Stimulated activated CD8-positive, alpha-beta memory T cell treated with anti-CD3 and anti-CD28 coated beads, Interleukin-7, amount 100 ng/mL, for 48 hours (primary cell): ENCODE measurements at regions not wholly inside any gene's neighbourhood (a gene's known extent, or its start where the extent isn't known, plus 50 kb on each side); places are given as distances from the start of the nearest gene placed in this dataset.

Source experiments
- DNase-seq, 2 donors: peaks; one replicate each; pipeline ENCODE4 v3.0.0-alpha.2; 2020; ENCODE audit warnings: low read depth in 1 of 2; ENCODE audit errors: extremely low read depth in 1 of 2

DNA sequence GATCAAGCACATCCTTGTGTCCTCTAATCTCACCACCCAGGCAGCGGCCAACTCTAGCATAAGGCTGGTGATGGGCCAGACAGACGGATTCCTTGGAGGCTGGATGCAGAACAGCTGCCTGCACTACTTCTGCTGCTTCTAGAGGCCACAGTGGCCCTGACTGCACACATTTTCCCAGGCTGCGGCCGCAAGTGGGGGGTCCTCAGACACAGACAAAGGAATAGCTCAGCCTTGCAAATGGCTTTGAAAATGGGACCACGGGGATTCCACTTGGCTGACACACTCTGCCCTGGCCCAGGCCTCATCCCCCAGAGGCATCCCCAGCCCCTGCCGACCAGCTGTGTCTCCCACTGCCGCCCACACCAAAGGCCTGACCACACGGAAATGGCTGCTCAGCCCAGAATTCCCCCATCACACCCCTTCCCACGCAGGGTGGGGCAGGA is 540.8 kb downstream of the BNC2 start:
- DNase-seq: no peak

DNA sequence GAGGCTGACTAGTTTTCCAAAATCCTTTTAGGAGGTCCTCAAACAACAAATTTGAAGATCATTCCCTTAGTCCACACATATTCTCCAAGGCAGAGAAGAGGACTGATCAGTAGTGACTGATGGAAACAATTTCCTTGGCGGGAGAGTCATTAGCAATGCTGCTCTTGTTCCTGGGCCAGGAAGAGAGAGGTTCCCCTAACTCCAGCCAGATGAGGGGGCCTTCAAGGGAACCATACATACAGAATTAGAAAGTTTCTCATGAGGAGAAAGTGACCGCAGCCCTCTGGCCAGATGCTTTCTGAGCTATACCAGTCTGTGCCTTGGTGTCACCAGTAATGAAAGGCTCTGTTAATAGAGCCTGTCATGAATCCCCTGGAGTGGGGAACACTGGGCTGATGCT is 539.4 kb downstream of the BNC2 start:
- no peak for DNase-seq

DNA sequence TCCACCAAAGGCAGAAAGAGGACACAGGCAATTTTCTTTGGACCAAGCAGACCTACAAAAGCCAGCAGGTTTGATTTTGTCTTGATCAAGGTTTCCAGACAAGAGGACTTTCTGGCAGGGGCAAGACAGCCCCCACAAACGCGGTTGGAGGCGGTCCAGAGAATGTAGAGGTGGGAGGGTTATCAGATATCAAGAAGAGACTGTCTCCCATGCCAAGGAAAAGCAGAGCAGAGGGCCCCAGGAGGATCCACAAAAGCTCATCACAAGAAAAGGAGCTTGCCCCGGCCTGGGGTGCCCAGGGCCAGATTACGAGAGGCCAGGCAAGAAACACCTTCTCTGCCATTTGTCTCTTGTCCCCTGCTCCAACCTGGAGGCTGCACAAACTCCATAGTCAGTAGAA is 538.9 kb downstream of the BNC2 start:
- DNase-seq: no peak

DNA sequence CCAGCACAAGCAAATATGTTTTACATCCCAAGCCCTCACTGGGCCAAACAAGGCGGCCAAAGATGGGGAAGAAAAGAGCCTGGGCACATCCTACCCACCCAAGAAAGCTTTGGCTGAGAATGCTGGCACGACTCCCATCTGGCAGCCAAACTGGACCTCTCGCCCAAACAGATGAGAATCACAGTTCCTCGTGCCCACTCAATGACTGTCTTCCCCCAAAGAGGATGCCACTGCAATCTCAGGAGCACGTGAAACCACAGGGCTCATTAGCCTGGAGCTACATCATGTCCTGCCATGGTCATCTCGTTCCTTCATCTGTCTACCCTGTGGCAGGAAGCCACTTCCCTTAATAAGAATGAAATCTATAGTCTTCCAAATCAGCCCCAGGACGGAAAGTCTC is 536.8 kb downstream of the BNC2 start:
- no peak for DNase-seq

DNA sequence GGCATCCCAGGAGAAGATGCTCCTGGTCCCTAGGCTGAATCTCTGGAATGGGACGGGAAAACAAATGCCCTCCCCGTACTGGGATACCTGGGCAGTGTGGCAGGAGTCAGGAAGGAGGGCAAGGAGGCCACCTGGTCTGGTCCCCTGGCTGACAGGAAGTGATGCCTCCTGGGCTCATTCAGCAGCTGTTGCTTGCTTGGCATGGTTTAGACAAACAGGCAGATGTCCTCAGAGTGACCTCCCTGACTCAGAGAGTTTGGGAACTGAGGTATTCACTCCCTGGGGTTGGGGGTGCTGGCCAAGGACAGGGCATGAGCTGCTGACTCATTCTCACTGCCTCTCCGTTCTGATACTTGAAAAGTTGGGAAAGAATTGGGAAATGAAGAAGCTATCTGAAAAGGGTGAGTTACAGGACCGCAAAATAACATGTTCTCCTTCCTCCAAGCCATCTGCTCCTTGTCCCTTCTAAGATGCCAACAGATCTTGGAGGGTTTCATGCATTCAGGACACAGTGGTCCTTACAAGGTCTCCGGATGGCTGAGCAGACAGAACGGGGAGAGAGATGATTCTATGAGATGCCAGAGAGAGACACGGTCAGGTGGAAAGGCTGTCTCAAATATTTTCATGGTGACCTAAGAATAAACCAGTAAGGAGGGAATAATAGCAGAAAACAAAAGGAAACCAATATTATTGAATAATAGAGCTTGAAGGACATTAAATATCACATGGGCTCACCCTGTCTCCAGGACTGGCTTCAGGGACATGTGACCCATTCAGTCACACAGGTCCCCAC is 534.5 kb downstream of the BNC2 start:
- no peak for DNase-seq

DNA sequence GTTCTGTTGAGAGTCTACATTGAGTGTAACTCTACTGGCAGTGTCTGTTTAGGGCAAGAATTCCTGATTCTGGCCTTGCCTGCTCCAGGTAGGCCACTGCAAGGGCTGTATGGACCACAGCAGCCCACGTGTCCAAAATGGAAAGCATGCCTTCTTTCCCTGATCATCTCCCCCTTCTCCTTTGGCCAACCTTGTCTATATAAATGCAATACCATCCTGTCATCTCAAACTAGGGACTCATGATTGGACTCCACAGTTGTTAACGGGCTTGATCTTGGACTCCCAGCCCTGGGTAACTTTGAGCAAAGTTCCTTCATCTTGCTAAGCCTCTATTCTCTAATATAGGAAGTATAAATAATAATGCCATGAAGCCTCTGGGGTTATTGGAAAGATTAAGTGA is 533.6 kb downstream of the BNC2 start:
- no peak for DNase-seq

DNA sequence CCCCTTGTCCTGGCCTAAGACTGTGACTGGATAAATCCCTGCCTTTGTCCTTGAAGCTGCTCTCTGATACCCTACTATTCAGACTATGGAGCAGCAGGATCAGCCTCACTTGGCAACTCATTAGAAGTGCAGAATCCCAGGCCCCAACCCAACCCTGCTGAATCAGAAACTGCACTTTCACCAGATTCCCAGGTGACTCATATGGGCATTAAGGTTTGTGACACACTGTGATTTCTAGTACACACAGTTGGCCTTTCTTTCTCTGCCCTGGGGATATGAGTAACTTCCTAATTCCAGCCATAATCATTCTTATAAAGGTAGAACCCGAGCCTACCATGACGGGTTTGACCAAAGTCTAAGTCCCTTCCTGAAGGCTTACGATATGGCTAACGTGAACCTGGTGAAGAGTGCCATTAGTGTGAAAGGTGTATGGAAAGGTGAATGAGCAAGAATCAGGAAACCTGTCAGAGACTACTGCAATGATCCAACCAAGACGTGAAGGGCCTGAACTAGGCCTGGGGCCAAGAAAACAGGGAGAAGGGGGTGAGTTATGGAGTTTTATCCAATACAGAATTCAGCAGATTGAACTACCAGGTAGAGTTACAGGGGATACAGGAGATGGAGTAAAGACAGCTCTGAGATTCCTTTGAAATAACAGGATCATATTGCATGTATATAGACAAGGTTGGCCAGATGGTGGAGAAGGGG is 533.0 kb downstream of the BNC2 start:
- DNase-seq: no peak

DNA sequence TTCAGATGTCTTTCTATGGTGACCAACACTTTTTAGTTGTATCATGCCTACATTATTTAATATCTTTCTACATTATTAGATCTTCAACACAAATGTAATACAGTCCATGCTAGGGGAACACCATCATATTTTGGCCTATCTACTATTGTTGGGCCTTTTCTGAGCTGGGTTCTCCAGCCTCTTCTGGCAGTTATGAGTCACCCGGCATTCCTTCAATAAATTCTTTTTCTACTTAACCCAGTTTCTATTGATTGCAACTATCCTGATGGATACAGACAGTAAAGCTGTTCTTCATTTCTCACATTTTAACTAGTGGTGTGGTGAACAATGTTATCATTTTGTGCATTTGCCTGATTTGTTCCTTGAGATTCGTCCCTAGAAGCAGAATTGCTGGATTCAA is 529.3 kb downstream of the BNC2 start:
- no peak for DNase-seq

DNA sequence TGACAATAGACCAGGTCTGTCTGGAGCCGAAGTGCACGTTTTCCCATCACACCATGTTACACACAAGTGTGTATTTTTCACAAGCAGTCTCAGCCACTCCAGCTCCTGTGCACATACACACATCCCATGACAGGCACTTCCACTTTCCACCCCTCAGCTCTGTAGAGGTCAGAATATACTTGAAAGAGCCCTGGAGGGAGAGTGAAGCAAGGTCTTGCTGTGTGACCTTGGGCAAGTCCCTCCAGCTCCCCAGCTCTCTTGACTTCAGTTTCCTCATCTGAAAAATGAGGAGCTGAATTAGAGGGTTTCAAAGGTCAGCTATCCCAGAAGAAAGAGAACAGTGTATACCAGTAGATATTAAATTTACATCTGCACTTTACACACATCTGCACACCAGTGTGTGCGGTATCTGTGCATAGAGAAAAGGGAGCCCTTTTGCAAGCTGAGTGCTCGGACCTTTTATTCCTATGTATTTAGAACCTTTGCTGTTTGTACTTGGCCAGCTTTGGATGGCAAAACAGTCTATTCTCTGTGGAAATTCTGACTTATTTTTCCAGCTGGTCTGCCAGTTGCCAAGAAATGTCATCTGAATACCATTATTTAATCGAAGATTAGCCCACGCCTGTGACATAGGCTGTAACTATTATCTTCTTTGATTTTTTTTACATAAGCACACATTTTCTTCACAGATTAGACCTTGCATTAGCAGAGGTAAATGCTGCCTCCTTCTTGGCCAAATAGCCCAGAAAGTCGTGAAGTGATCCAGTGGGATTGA is 528.0 kb downstream of the BNC2 start:
- no peak for DNase-seq

DNA sequence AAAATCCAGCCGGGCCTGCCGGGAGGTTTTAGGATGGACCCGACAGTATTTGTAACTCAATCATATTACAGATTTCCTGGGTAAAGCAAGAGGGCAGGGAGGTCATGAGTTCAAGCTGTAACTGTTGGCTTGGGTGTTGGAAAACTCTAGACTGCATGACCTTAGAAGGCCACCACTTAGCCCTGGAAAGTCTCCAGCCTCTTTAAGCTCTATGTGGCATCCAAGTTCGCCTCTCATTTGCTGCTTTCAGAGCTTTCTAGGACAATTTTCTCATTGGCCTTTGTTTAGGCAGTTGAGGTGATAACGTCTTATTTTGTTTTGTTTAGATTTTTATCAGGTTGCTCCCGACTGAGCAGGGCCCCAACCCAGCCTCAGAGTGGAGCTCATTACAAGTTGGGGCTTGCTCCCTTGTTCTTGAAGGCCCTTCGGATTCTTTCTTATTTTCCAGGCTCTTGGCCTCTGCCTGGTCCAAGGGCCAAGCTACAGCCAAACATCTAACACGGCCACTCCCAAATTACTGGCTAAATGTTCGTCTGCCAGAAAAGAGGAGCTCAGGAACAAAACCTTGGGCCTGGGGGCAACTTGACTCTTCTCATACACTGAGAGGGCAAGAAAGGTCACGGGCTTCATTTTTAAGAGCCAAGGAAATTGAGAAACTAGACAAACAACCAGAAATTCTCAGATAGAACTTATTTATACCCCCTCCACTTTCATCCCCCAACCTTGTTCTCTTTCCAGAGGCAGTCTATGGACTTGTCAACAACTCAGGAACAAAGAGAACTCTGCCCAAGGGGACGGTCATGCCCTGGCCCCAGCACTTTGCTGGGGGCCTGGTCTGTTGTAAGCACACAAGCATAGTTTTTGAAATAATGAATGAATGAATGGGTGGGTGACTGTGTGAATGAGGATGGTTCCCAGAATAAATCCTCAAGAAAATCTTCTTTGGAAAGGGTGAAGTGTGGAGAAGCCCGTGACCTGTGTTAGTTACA is 526.9 kb downstream of the BNC2 start:
- DNase-seq: no peak

DNA sequence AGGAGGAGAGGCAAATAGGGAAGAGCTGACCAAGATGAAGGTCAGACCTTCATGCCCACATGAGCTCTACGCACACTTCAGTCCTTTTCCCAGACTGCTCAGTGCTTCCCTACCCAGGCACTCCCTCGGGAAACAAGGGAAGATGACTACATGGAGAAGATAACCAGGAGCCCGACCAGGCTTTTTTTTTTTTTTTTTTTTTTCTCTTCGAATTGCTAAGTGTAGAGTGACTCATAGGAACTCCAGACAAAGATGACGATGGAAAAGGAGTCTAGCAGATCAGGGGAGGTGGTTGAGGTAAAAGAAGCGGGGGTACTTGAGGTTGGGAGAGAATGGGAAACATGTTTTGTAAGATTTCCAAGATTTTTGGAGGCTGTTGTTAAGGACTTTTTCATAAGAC is 526.1 kb downstream of the BNC2 start:
- no peak for DNase-seq

DNA sequence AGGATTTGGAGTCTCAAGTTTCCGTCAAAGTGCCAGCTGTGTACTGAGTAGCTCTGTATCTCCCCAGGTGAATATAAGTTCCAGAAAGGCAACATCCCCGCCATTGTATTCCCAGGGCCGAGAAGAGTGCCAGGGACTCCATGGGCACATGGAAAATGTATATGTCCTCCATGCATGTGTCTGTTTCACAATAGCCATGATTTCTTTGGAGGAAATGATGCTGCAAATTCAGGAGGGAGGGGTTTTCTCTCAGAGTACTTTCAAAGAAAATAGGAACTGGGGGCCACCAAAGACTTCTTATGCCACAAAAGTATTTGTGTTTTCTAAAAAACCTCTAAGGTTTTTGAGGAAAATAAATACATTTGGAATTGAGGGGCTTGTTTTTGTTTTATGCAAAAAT is 524.6 kb downstream of the BNC2 start:
- no peak for DNase-seq

DNA sequence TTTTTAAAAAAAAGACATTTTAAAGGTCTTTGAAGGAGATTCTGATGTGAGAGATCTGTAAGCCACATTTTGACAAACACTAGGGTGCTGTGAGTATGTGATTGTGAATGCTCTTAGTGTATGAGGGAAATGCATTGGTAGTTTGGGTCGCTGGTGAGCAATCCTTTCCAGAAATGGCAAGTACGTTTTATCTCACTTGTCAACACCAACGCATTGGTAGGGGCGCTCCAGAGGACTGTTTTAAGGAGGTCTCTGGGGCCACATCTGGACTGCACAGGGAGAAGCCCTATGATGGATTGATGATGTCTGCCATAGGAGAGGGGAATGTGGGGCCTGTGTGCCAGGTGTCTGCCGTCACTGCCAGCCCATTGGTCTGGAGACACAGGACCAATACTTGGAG is 522.6 kb downstream of the BNC2 start:
- DNase-seq: no peak

DNA sequence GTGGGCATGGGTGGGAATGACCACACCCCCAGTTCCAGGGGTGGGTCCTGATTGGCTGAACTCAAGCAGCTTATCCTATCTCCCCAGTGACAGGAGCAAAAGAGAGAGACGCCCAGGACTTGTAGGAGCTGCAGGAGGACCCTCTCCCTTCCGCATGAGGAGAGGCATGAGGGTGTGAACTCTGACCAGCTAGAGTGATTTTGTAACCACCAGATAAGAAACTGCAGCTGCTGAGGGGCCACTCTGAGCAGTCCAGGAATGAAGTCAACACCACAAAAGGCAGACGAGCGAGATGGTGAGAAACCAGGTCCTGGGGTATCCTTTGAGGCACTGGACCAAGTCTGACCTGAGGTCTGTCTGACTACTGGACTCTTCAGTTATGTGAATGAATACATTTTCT is 521.9 kb downstream of the BNC2 start:
- DNase-seq: no peak

DNA sequence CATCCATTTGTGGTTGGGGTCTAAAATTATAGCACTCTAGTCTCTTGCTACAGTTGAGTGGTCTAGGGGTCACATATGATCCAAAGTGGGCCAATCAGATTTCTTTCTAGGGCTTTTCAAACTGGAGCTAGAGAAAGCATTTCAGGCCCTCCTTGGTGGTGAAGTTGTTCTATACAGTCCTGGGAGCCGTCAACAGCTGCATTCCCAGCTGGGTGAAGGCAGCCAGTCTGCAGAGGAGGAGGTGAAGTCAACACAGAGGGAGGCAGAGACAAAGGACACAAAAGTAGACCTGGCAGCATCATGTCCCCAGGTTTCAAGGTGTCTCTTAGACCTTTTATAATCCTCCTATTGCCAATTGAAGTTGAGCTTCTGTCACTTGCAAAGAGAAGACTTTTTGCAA is 518.2 kb downstream of the BNC2 start:
- no peak for DNase-seq

DNA sequence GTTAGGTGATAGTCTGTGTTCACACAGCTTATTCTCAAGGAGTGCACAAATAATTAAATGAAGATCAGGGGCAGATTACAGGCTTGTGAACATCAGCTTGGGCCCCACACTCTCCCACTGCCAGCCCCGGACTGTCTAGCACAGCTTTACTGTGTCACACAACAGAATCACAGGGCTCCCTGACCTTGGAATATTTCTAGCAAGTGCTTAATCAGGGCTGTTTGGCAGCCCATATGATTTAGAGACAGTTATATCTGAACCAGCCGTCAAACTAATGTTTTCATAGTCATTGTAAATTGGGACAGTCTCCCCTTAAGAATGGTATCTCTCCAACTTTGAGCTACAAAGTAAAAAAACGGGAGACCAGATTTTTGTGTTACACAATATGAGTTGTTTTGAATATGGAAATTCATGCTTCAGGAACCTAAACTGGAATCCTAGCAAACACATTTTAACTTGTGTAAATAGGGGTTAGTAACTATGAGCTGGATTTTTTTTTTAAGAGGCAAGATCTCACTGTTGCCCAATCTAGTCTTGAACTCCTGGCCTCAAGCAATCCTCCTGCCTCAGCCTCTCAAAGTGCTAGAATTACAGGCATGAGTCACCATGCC is 517.6 kb downstream of the BNC2 start:
- no peak for DNase-seq

DNA sequence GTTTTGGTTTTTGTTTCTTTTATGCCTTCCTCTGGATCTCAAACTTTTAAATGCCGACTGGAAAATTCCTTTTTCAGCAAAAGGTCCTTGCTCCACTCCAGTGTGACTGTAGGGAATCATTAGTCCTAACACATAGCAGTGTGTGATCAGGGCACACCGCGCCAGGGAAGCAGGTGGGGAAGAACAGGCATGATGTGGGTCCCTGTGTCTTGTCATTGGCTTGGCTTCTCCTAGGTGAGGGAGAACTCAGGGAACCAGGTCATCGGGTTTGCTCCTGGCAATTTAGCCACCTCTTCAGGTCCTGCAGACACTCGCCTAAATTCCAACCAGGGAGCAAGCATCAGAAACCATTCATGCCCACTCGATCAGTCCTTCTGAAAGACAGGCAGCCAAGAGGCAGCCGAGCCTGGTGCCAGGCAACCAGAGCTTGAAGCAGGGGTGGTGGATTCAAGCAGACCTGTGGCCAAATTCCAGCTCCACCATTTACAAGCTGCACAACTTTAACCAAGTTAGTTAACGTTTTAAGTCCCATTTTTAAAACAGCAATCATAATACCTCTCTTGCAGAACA is 514.2 kb downstream of the BNC2 start:
- no peak for DNase-seq

DNA sequence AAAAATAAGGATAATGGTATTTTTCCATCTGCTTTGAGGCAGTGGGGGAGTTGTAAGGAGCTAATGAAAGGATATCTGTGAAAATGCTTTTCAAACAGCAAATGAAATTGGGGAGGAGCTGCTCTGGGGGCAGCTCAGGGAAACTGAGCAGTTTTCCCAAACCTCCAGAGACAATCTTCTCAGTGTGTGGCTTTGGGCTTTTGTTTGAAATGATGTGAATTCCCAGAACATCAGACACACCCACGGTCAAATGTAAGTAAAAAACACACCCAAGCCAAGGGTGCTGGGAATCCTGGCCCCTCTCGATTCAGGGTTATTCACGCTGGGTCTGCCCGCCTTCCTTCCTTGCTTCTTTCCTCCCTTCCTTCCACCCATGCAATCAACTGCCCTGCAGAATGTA is 512.6 kb downstream of the BNC2 start:
- no peak for DNase-seq

DNA sequence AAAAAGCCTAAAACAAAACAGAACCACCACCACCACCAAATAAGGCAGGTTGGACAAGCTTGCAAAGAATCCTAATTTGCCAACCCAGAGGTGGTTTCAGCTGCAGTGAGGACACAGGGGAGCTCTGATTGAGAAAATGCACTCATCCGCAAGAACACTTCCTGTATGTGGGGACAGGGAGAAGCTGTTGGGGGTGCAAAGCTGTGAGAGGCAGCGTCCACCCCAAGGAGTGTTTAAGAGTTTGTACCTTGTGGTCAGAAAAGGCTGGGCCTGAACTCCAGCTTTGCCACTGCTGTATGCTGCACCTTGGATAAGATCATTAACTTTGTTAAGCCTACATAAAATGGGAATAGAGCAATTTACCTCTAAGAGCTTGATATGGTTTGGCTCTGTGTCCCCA is 511.7 kb downstream of the BNC2 start:
- DNase-seq: no peak
